NB4 (cell line): ENCODE measurements at regions not wholly inside any gene's neighbourhood (a gene's known extent, or its start where the extent isn't known, plus 50 kb on each side); places are given as distances from the start of the nearest gene placed in this dataset.

Experiments used
- CTCF ChIP-seq: IDR thresholded peaks from one replicate; pipeline ENCODE4 v1.5.1; 2012; ENCODE audit warnings: low read depth, low read length
- MYC ChIP-seq: IDR thresholded peaks from 2 replicates; pipeline ENCODE4 v1.6.1; 2011; ENCODE audit warnings: low read depth, low read length

GRCh38 chrX:99939883-99940232 is 470.2 kb downstream of the PCDH19 start:
- TF ChIP-seq CTCF (no peak), MYC (no peak)
